ENCODE measurements at regions not wholly inside any gene's neighbourhood (a gene's known extent, or its start where the extent isn't known, plus 50 kb on each side); places are given as distances from the start of the nearest gene placed in this dataset.

DNA sequence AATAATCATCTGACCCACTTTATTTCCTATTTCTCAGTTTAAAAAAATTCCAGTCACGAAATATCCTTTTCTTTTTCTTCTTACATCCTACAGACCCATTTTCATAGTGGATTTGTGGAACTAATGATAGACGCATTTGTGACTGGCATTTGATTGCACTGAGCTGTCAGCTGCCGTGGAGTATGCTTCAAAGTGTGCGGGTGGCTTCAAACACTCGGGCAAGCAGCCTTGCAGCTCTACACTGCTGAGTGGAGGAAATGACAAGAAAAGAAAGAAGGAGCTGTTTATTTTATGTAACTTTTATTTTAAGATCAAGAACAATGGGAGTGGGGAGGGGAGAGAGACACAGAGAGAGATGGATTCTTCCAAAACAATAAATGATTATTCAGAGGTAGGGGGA is 112.8 kb upstream of the NAP1L1 start:
- ChIA-PET POLR2A (no interaction called here), CTCF (no interaction called here)
- no peak for TF ChIP-seq HDGF (IDR thresholded peaks at IDR 0.05; ENCODE audit: borderline replicate concordance)
- no peak for TF ChIP-seq LEF1 (IDR thresholded peaks at IDR 0.05; ENCODE audit: borderline replicate concordance)
- TF ChIP-seq FOXM1 (IDR thresholded peaks at IDR 0.05; ENCODE audit: borderline replicate concordance), result no peak
- TF ChIP-seq ZNF384 (IDR thresholded peaks at IDR 0.05), result no peak
- no peak for TF ChIP-seq BHLHE40 (IDR thresholded peaks at IDR 0.05; ENCODE audit: borderline replicate concordance)
- TF ChIP-seq ARNT (IDR thresholded peaks at IDR 0.05), result no peak
- no peak for TF ChIP-seq L3MBTL2 (conservative IDR thresholded peaks at IDR 0.05)
- TF ChIP-seq CTBP1 (IDR thresholded peaks at IDR 0.05; ENCODE audit: borderline replicate concordance), result no peak
- TF ChIP-seq TARDBP (IDR thresholded peaks at IDR 0.05), result no peak
- no peak for DNase-seq (ENCODE audit: extremely low spot score)

DNA sequence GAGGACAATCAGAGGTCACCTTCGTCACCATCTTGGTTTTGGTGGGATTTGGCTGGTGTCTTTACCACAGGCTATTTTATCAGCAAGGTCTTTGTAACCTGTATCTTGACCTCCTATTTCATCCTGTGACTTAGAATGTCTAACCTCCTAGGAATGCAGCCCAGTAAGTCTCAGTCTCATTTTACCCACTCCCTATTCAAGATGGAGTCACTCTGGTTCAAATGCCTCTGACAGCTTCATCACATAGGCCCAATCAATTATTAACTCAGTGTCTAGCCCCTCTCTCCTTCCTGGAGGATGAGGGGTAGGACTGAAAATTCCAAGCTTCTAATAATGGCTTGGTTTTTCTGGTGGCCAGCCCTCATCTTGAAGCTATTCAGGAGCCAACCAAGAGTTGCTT is 111.4 kb upstream of the NAP1L1 start:
- ChIA-PET CTCF (no interaction called here), POLR2A (no interaction called here)
- TF ChIP-seq SUZ12 (IDR thresholded peaks at IDR 0.05) (no peak), FOXK2 (IDR thresholded peaks at IDR 0.05) (no peak), NFRKB (IDR thresholded peaks at IDR 0.05) (no peak), PKNOX1 (IDR thresholded peaks at IDR 0.05) (no peak), CTBP1 (IDR thresholded peaks at IDR 0.05; ENCODE audit: borderline replicate concordance) (no peak), LEF1 (IDR thresholded peaks at IDR 0.05; ENCODE audit: borderline replicate concordance) (no peak), SP1 (IDR thresholded peaks at IDR 0.05) (no peak)

DNA sequence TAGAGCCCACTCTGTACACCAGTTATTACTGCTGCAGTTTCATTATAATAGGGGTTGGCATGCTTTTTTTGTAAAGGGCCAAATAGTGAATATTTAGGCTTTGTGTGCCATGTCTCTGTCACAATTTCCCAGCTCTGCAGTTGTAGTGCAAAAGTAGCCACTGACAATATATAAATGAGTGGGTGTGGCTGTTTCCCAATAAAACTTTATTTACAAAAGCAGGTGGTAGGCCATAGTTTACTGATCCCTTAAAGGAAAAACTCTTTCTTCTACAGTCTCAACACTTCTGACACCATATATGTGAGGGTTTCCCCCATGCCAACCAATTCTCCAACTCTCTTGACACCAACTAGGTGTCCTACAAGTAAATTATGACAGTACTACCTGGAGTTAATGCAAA is 110.2 kb upstream of the NAP1L1 start:
- ChIA-PET POLR2A (no interaction called here), CTCF (no interaction called here)
- no peak for DNase-seq (ENCODE audit: extremely low spot score)
- TF ChIP-seq FOXM1 (IDR thresholded peaks at IDR 0.05; ENCODE audit: borderline replicate concordance) (no peak), ZNF384 (IDR thresholded peaks at IDR 0.05) (no peak), FOXK2 (IDR thresholded peaks at IDR 0.05) (no peak), NFRKB (IDR thresholded peaks at IDR 0.05) (no peak), TARDBP (IDR thresholded peaks at IDR 0.05) (no peak), FOXA1 (IDR thresholded peaks at IDR 0.05) (no peak), BHLHE40 (IDR thresholded peaks at IDR 0.05; ENCODE audit: borderline replicate concordance) (no peak), HDGF (IDR thresholded peaks at IDR 0.05; ENCODE audit: borderline replicate concordance) (no peak), L3MBTL2 (conservative IDR thresholded peaks at IDR 0.05) (no peak), CTBP1 (IDR thresholded peaks at IDR 0.05; ENCODE audit: borderline replicate concordance) (no peak), SP1 (IDR thresholded peaks at IDR 0.05) (no peak), LEF1 (IDR thresholded peaks at IDR 0.05; ENCODE audit: borderline replicate concordance) (no peak), PKNOX1 (IDR thresholded peaks at IDR 0.05) (no peak), ELF4 (IDR thresholded peaks at IDR 0.05) (no peak), SUZ12 (IDR thresholded peaks at IDR 0.05) (no peak)

More for the DNA sequence above, 111.4 kb upstream of the NAP1L1 start:
- DNase-seq (ENCODE audit: extremely low spot score), result no peak

- DNase-seq (ENCODE audit: extremely low spot score), result no peak
- CTCF ChIA-PET, result no interaction called here
- POLR2A ChIA-PET, result no interaction called here
- no peak for TF ChIP-seq ZNF384 (IDR thresholded peaks at IDR 0.05)
- TF ChIP-seq FOXM1 (IDR thresholded peaks at IDR 0.05; ENCODE audit: borderline replicate concordance), result no peak
- TF ChIP-seq FOXK2 (IDR thresholded peaks at IDR 0.05), result no peak
- TF ChIP-seq SUZ12 (IDR thresholded peaks at IDR 0.05), result no peak
- no peak for TF ChIP-seq ARNT (IDR thresholded peaks at IDR 0.05)
Observed at GRCh38 chr12:76193961-76194360, 109.5 kb upstream of the NAP1L1 start.

DNA sequence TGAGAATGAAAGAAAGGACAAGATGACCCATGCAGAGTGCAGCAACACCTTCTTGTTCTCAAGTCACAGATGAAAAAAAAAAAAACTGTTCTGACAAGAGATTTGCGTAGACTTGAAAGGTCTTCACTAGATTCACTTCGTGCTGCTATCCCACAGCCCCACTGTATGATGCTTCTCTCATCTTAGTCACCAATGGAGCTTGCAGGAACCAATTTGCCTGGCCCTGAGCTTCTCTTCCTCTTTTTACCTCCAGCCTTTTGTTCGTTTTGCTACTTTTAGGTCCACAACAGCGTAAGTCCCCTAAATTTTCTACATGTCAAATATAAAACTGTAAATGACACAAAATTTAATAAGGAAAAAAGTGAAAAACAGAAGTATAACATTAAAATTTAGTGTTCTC is 107.9 kb upstream of the NAP1L1 start:
- TF ChIP-seq ELF4 (IDR thresholded peaks at IDR 0.05) (no peak), HDGF (IDR thresholded peaks at IDR 0.05; ENCODE audit: borderline replicate concordance) (no peak), SUZ12 (IDR thresholded peaks at IDR 0.05) (no peak), PKNOX1 (IDR thresholded peaks at IDR 0.05) (no peak), FOXM1 (IDR thresholded peaks at IDR 0.05; ENCODE audit: borderline replicate concordance) (no peak), NFRKB (IDR thresholded peaks at IDR 0.05) (no peak), FOXA1 (IDR thresholded peaks at IDR 0.05) (no peak), L3MBTL2 (conservative IDR thresholded peaks at IDR 0.05) (no peak), CTBP1 (IDR thresholded peaks at IDR 0.05; ENCODE audit: borderline replicate concordance) (no peak), ARNT (IDR thresholded peaks at IDR 0.05) (no peak), ZNF384 (IDR thresholded peaks at IDR 0.05) (no peak), SP1 (IDR thresholded peaks at IDR 0.05) (no peak), LEF1 (IDR thresholded peaks at IDR 0.05; ENCODE audit: borderline replicate concordance) (no peak), TARDBP (IDR thresholded peaks at IDR 0.05) (no peak), BHLHE40 (IDR thresholded peaks at IDR 0.05; ENCODE audit: borderline replicate concordance) (no peak), FOXK2 (IDR thresholded peaks at IDR 0.05) (no peak)
- POLR2A ChIA-PET, result no interaction called here
- DNase-seq (ENCODE audit: extremely low spot score), result no peak
- CTCF ChIA-PET, result no interaction called here

DNA sequence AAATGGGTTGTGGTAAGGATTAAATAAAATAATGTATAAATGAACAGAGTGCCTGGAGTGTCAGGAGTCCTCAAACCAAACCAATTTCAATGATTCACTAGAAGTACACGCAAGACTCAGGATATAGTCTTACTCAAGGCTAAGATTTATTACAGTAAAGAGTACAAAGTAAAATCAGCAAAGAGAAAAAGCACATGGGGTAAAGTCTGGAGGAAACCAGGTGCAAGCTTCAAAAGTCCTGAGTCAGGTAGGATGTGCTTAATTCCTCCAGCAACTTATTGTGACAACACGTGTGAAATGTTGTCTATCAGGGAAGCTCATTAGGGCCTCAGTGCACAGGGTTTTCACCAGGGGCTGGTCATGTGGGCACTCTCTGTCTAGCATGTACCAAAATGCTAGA is 105.8 kb upstream of the NAP1L1 start:
- no peak for TF ChIP-seq BHLHE40 (IDR thresholded peaks at IDR 0.05; ENCODE audit: borderline replicate concordance)
- TF ChIP-seq CTBP1 (IDR thresholded peaks at IDR 0.05; ENCODE audit: borderline replicate concordance), result no peak
- no peak for TF ChIP-seq ARNT (IDR thresholded peaks at IDR 0.05)
- no peak for TF ChIP-seq PKNOX1 (IDR thresholded peaks at IDR 0.05)
- no peak for TF ChIP-seq L3MBTL2 (conservative IDR thresholded peaks at IDR 0.05)
- no peak for TF ChIP-seq NFRKB (IDR thresholded peaks at IDR 0.05)
- TF ChIP-seq ZNF384 (IDR thresholded peaks at IDR 0.05), result no peak
- TF ChIP-seq FOXK2 (IDR thresholded peaks at IDR 0.05), result no peak
- no peak for TF ChIP-seq TARDBP (IDR thresholded peaks at IDR 0.05)
- ChIA-PET POLR2A (no interaction called here), CTCF (no interaction called here)
- no peak for DNase-seq (ENCODE audit: extremely low spot score)
